ENCODE measurements at regions not wholly inside any gene's neighbourhood (a gene's known extent, or its start where the extent isn't known, plus 50 kb on each side); places are given as distances from the start of the nearest gene placed in this dataset.

- Histone ChIP-seq H3K4me1 (ENCODE audit: control insufficient read depth in 2 of 2, insufficient read depth in 1 of 2, low read depth in 1 of 2, low read length in 2 of 2) (no peaks in the 10 kb centered on the region), H2BK5ac (ENCODE audit: low read length) (no peak overlapping the region), H2BK120ac (ENCODE audit: low read depth, low read length) (no peak overlapping the region), H3K27ac (replicated peaks; ENCODE audit: low read length) (no peak overlapping the region), H3K27me3 (ENCODE audit: control insufficient read depth in 3 of 3, insufficient read depth in 3 of 3, low read depth in 1 of 3, low read length in 3 of 3) (no peaks in the 10 kb centered on the region), H2AK5ac (ENCODE audit: low read depth, low read length) (no peak overlapping the region), H3K4me2 (ENCODE audit: insufficient read depth, low read length, poor library complexity, severe bottlenecking) (no peak overlapping the region), H3K4me3 (ENCODE audit: low read length in 2 of 2) (no peak overlapping the region), H3K36me3 (replicated peaks in 1 of 2; ENCODE audit: control insufficient read depth in 2 of 2, insufficient read depth in 2 of 2, low read length in 2 of 2) (no peaks in the 10 kb centered on the region), H3K79me1 (ENCODE audit: low read depth, low read length) (no peaks in the 10 kb centered on the region), H3K9me3 (replicated peaks in 1 of 2; ENCODE audit: control insufficient read depth in 2 of 2, insufficient read depth in 1 of 2, low read depth in 1 of 2, low read length in 2 of 2) (no peaks in the 10 kb centered on the region), H3K23ac (ENCODE audit: low read depth, low read length, poor library complexity) (no peak overlapping the region), H4K91ac (ENCODE audit: low read depth, low read length, poor library complexity) (no peak overlapping the region), H2BK15ac (ENCODE audit: low read length) (no peak overlapping the region), H3K14ac (ENCODE audit: low read length) (no peak overlapping the region), H2AFZ (ENCODE audit: low read length) (no peak overlapping the region), H3K9ac (ENCODE audit: low read depth, low read length, poor library complexity) (no peak overlapping the region), H3K18ac (ENCODE audit: low read length) (no peak overlapping the region), H2BK12ac (ENCODE audit: low read length) (no peak overlapping the region), H3K4ac (ENCODE audit: low read length) (no peak overlapping the region), H4K8ac (ENCODE audit: low read depth, low read length) (no peak overlapping the region)
- DNase-seq (ENCODE audit: low spot score): no peak
- WGBS, 2 donors (ENCODE audit: extremely low coverage in 2 of 2, insufficient read length in 2 of 2, insufficient replicate concordance in 1 of 2): no CpG with 5 or more reads among the region's 1 CpG
These were observed 276.9 kb downstream of the HGF start for GRCh38 chr7:81492910-81493309.

GRCh38 chr7:81492240-81492639 lies 277.6 kb downstream of the HGF start:
- no peak overlapping the region for H3K23ac ChIP-seq (ENCODE audit: low read depth, low read length, poor library complexity)
- H3K9ac ChIP-seq (ENCODE audit: low read depth, low read length, poor library complexity): no peak overlapping the region
- H3K79me1 ChIP-seq (ENCODE audit: low read depth, low read length): no peaks in the 10 kb centered on the region
- no peak overlapping the region for H2BK15ac ChIP-seq (ENCODE audit: low read length)
- no peak overlapping the region for H3K4ac ChIP-seq (ENCODE audit: low read length)
- no peak overlapping the region for H2BK12ac ChIP-seq (ENCODE audit: low read length)
- H2BK5ac ChIP-seq (ENCODE audit: low read length): no peak overlapping the region
- H3K27me3 ChIP-seq (ENCODE audit: control insufficient read depth in 3 of 3, insufficient read depth in 3 of 3, low read depth in 1 of 3, low read length in 3 of 3): no peaks in the 10 kb centered on the region
- no peak overlapping the region for H3K18ac ChIP-seq (ENCODE audit: low read length)
- H2BK120ac ChIP-seq (ENCODE audit: low read depth, low read length): no peak overlapping the region
- no peak overlapping the region for H3K27ac ChIP-seq (replicated peaks; ENCODE audit: low read length)
- no peak overlapping the region for H2AK5ac ChIP-seq (ENCODE audit: low read depth, low read length)
- WGBS, 2 donors (ENCODE audit: extremely low coverage in 2 of 2, insufficient read length in 2 of 2, insufficient replicate concordance in 1 of 2): no CpG with 5 or more reads among the region's 1 CpG
- no peak overlapping the region for H3K4me3 ChIP-seq (ENCODE audit: low read length in 2 of 2)
- no peaks in the 10 kb centered on the region for H3K9me3 ChIP-seq (replicated peaks in 1 of 2; ENCODE audit: control insufficient read depth in 2 of 2, insufficient read depth in 1 of 2, low read depth in 1 of 2, low read length in 2 of 2)
- H4K8ac ChIP-seq (ENCODE audit: low read depth, low read length): no peak overlapping the region
- no peak overlapping the region for H4K91ac ChIP-seq (ENCODE audit: low read depth, low read length, poor library complexity)
- no peaks in the 10 kb centered on the region for H3K36me3 ChIP-seq (replicated peaks in 1 of 2; ENCODE audit: control insufficient read depth in 2 of 2, insufficient read depth in 2 of 2, low read length in 2 of 2)
- no peak for DNase-seq (ENCODE audit: low spot score)
- H2AFZ ChIP-seq (ENCODE audit: low read length): no peak overlapping the region
- H3K4me2 ChIP-seq (ENCODE audit: insufficient read depth, low read length, poor library complexity, severe bottlenecking): no peak overlapping the region
- H3K4me1 ChIP-seq (ENCODE audit: control insufficient read depth in 2 of 2, insufficient read depth in 1 of 2, low read depth in 1 of 2, low read length in 2 of 2): no peaks in the 10 kb centered on the region
- no peak overlapping the region for H3K14ac ChIP-seq (ENCODE audit: low read length)

GRCh38 chr7:81491573-81491972 lies 278.3 kb downstream of the HGF start:
- Histone ChIP-seq H3K4me1 (ENCODE audit: control insufficient read depth in 2 of 2, insufficient read depth in 1 of 2, low read depth in 1 of 2, low read length in 2 of 2) (no peaks in the 10 kb centered on the region), H3K23ac (ENCODE audit: low read depth, low read length, poor library complexity) (no peak overlapping the region), H3K36me3 (replicated peaks in 1 of 2; ENCODE audit: control insufficient read depth in 2 of 2, insufficient read depth in 2 of 2, low read length in 2 of 2) (no peaks in the 10 kb centered on the region), H3K14ac (ENCODE audit: low read length) (no peak overlapping the region), H3K4ac (ENCODE audit: low read length) (no peak overlapping the region), H3K4me3 (ENCODE audit: low read length in 2 of 2) (no peak overlapping the region), H3K18ac (ENCODE audit: low read length) (no peak overlapping the region), H3K4me2 (ENCODE audit: insufficient read depth, low read length, poor library complexity, severe bottlenecking) (no peak overlapping the region), H4K91ac (ENCODE audit: low read depth, low read length, poor library complexity) (no peak overlapping the region), H2BK120ac (ENCODE audit: low read depth, low read length) (no peak overlapping the region), H2AK5ac (ENCODE audit: low read depth, low read length) (no peak overlapping the region), H3K27ac (replicated peaks; ENCODE audit: low read length) (no peak overlapping the region), H3K79me1 (ENCODE audit: low read depth, low read length) (no peaks in the 10 kb centered on the region), H2BK5ac (ENCODE audit: low read length) (no peak overlapping the region), H2BK12ac (ENCODE audit: low read length) (no peak overlapping the region), H3K27me3 (ENCODE audit: control insufficient read depth in 3 of 3, insufficient read depth in 3 of 3, low read depth in 1 of 3, low read length in 3 of 3) (no peaks in the 10 kb centered on the region), H2AFZ (ENCODE audit: low read length) (no peak overlapping the region), H2BK15ac (ENCODE audit: low read length) (no peak overlapping the region), H3K9ac (ENCODE audit: low read depth, low read length, poor library complexity) (no peak overlapping the region), H4K8ac (ENCODE audit: low read depth, low read length) (no peak overlapping the region), H3K9me3 (replicated peaks in 1 of 2; ENCODE audit: control insufficient read depth in 2 of 2, insufficient read depth in 1 of 2, low read depth in 1 of 2, low read length in 2 of 2) (no peaks in the 10 kb centered on the region)
- WGBS, 2 donors (ENCODE audit: extremely low coverage in 2 of 2, insufficient read length in 2 of 2, insufficient replicate concordance in 1 of 2): no CpG with 5 or more reads among the region's 3 CpGs
- DNase-seq (ENCODE audit: low spot score): no peak

- Histone ChIP-seq H2BK5ac (ENCODE audit: low read length) (no peak overlapping the region), H3K18ac (ENCODE audit: low read length) (no peak overlapping the region), H2BK120ac (ENCODE audit: low read depth, low read length) (no peak overlapping the region), H3K23ac (ENCODE audit: low read depth, low read length, poor library complexity) (no peak overlapping the region), H4K91ac (ENCODE audit: low read depth, low read length, poor library complexity) (no peak overlapping the region), H3K4me3 (ENCODE audit: low read length in 2 of 2) (no peak overlapping the region), H2BK12ac (ENCODE audit: low read length) (no peak overlapping the region), H2BK15ac (ENCODE audit: low read length) (no peak overlapping the region), H3K14ac (ENCODE audit: low read length) (no peak overlapping the region), H3K36me3 (replicated peaks in 1 of 2; ENCODE audit: control insufficient read depth in 2 of 2, insufficient read depth in 2 of 2, low read length in 2 of 2) (no peaks in the 10 kb centered on the region), H3K4ac (ENCODE audit: low read length) (no peak overlapping the region), H2AFZ (ENCODE audit: low read length) (no peak overlapping the region), H3K9ac (ENCODE audit: low read depth, low read length, poor library complexity) (no peak overlapping the region), H3K4me1 (ENCODE audit: control insufficient read depth in 2 of 2, insufficient read depth in 1 of 2, low read depth in 1 of 2, low read length in 2 of 2) (peaks cover 0 to 5% of the 10 kb centered on the region in 2 donors), H2AK5ac (ENCODE audit: low read depth, low read length) (no peak overlapping the region), H3K9me3 (replicated peaks in 1 of 2; ENCODE audit: control insufficient read depth in 2 of 2, insufficient read depth in 1 of 2, low read depth in 1 of 2, low read length in 2 of 2) (no peaks in the 10 kb centered on the region), H3K27ac (replicated peaks; ENCODE audit: low read length) (no peak overlapping the region), H3K79me1 (ENCODE audit: low read depth, low read length) (no peaks in the 10 kb centered on the region), H3K4me2 (ENCODE audit: insufficient read depth, low read length, poor library complexity, severe bottlenecking) (no peak overlapping the region), H4K8ac (ENCODE audit: low read depth, low read length) (no peak overlapping the region), H3K27me3 (ENCODE audit: control insufficient read depth in 3 of 3, insufficient read depth in 3 of 3, low read depth in 1 of 3, low read length in 3 of 3) (no peaks in the 10 kb centered on the region)
- DNase-seq (ENCODE audit: low spot score): no peak
- no CpG with 5 or more reads among the region's 2 CpGs for WGBS, 2 donors (ENCODE audit: extremely low coverage in 2 of 2, insufficient read length in 2 of 2, insufficient replicate concordance in 1 of 2)
These were observed 281.6 kb downstream of the HGF start for GRCh38 chr7:81488210-81488609.

Measured in neuronal stem cell (in vitro differentiated cells).